NB4 (cell line): ENCODE measurements at regions not wholly inside any gene's neighbourhood (a gene's known extent, or its start where the extent isn't known, plus 50 kb on each side); places are given as distances from the start of the nearest gene placed in this dataset.

Experiments used
- DNase-seq: peaks from one replicate; pipeline ENCODE4 v3.0.0; 2010; ENCODE audit warnings: low read depth
- H3K4me3 ChIP-seq: one replicate; pipeline ENCODE4 v1.5.1; 2011; ENCODE audit warnings: mild to moderate bottlenecking, low read depth, low read length, moderate library complexity
- CTCF ChIP-seq: IDR thresholded peaks from one replicate; pipeline ENCODE4 v1.5.1; 2012; ENCODE audit warnings: low read depth, low read length
- MAX ChIP-seq: IDR thresholded peaks from 2 replicates; pipeline ENCODE4 v1.6.1; 2011; ENCODE audit warnings: low read depth, low read length
- MYC ChIP-seq: IDR thresholded peaks from 2 replicates; pipeline ENCODE4 v1.6.1; 2011; ENCODE audit warnings: low read depth, low read length
- POLR2A ChIP-seq: IDR thresholded peaks from 2 replicates; pipeline ENCODE4 v1.6.1; 2011; ENCODE audit warnings: mild to moderate bottlenecking; ENCODE audit not compliant: insufficient read length; ENCODE audit errors: extremely low read depth

GRCh38 chr1:163821679-163822078 is 499.9 kb downstream of the NUF2 start:
- TF ChIP-seq MYC (no peak), MAX (no peak), CTCF (no peak), POLR2A (no peak)
- DNase-seq, result no peak
- H3K4me3 ChIP-seq, result no peak overlapping the region

DNA sequence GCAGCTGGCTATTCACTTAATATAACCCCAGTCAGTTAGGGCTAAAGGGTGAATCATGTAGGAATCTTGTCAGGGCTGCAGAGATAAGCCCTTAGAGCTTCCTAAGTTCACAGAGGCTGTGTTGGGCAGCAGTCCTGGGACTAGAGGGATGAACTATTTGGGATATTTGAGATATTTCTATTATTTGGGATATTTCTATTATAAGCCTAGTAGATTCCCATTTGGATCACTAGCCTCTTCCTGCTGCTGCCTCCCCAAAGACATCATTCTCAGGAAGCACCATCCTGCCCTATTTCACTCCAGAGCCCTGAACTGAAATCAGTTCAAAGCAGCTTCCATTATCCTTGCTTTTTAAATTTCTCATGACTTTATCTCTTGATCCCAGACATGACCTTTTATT is 501.3 kb downstream of the NUF2 start:
- no peak for DNase-seq
- TF ChIP-seq CTCF (no peak), POLR2A (no peak), MYC (no peak), MAX (no peak)
- no peak overlapping the region for H3K4me3 ChIP-seq

- H3K4me3 ChIP-seq, result no peak overlapping the region
- no peak for TF ChIP-seq POLR2A
- no peak for TF ChIP-seq MYC
- TF ChIP-seq MAX, result no peak
- no peak for TF ChIP-seq CTCF
- DNase-seq, result no peak
These were observed 502.3 kb downstream of the NUF2 start for GRCh38 chr1:163824006-163824405.

- no peak for TF ChIP-seq CTCF
- TF ChIP-seq POLR2A, result no peak
- TF ChIP-seq MAX, result no peak
- no peak for TF ChIP-seq MYC
- H3K4me3 ChIP-seq, result no peak overlapping the region
- no peak for DNase-seq
These were observed 502.7 kb downstream of the NUF2 start for GRCh38 chr1:163824490-163824889.

DNA sequence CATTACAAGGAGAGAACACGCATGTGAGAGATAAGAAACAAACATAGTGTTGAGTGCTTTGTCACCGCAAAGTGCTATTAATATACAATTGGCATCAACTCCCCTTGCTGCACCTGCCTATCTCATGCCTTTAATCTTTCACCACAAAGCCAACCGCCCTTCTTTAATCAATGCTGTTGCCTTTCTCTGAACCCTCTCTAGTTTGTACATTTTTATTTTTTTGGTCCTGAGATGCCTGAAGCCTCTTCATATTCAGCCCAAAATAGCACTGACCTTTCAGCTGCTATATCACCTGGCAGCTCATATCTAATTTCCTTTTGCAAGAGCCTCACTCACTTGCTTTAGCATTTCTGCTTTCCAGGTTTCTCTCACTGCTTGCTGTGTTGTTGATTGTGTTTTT is 504.7 kb downstream of the NUF2 start:
- TF ChIP-seq MAX (no peak), POLR2A (no peak), MYC (no peak), CTCF (no peak)
- no peak overlapping the region for H3K4me3 ChIP-seq
- no peak for DNase-seq

DNA sequence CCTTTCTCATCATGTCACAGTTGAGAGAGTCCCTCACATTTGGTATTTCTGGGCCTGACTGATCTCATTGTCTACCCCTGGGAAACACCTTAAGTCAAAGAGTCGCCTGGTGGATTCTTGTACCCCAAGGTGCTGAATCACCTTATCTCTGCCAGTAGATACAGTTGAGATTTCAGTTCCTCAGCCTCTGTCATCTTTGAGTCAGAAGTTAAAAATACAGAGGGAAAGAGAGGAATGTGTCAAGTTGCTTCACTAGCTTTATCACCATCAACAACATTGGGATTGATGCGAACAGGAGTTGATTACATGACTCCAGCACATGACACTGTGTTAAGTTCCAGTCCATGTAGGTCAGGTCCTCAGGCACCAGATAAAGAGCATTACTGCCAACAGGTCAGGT is 513.0 kb downstream of the NUF2 start:
- no peak for DNase-seq

More for the DNA sequence above, 513.0 kb downstream of the NUF2 start:
- no peak overlapping the region for H3K4me3 ChIP-seq
- TF ChIP-seq CTCF, result no peak
- TF ChIP-seq MAX, result no peak
- TF ChIP-seq MYC, result no peak
